Activated CD4-positive, alpha-beta T cell treated with anti-CD3 and anti-CD28 coated beads, Interleukin-2, amount 10 ng/mL, durations not matched to agents 24 days and 14 days (primary cell): ENCODE measurements at regions not wholly inside any gene's neighbourhood (a gene's known extent, or its start where the extent isn't known, plus 50 kb on each side); places are given as distances from the start of the nearest gene placed in this dataset.
"Not testable (repeated sequence)": the region's sequence is repeated elsewhere in the genome, so short reads cannot be mapped to it uniquely, and the experiment has no call there.

Experiments
- DNase-seq: peaks from one replicate; pipeline ENCODE4 v3.0.0; 2022
- H3K27ac Mint-ChIP-seq: one replicate; pipeline ENCODE4 v1.8.0; 2022; ENCODE audit warnings: mild to moderate bottlenecking, mixed read lengths
- H3K27me3 Mint-ChIP-seq: one replicate; pipeline ENCODE4 v1.8.0; 2022; ENCODE audit warnings: mixed read lengths
- H3K36me3 Mint-ChIP-seq: one replicate; pipeline ENCODE4 v1.8.0; 2022; ENCODE audit warnings: low read depth, mild to moderate bottlenecking, mixed read lengths
- H3K4me1 Mint-ChIP-seq: one replicate; pipeline ENCODE4 v1.8.0; 2021; ENCODE audit warnings: mixed read lengths
- H3K4me3 Mint-ChIP-seq: one replicate; pipeline ENCODE4 v1.8.0; 2022; ENCODE audit warnings: mild to moderate bottlenecking, moderate library complexity, mixed read lengths
- H3K9me3 Mint-ChIP-seq: one replicate; pipeline ENCODE4 v1.8.0; 2021; ENCODE audit warnings: mixed read lengths
- intact Hi-C: fragments of 100-400 bp; cut with micrococcal nuclease; formaldehyde crosslinking; loops from one replicate; pipeline ENCODE4 v1.15.1; 2023

GRCh38 chr2:138373993-138374408 lies 127.6 kb upstream of the SPOPL start:
- Mint-ChIP-seq H3K27me3 (no peaks in the 10 kb centered on the region), H3K4me1 (no peaks in the 10 kb centered on the region), H3K36me3 (no peaks in the 10 kb centered on the region), H3K27ac (no peak overlapping the region), H3K9me3 (no peaks in the 10 kb centered on the region), H3K4me3 (no peak overlapping the region)
- intact Hi-C loops, result loop anchor here (5.0 to 10.0 kb wide), 2 partner anchors 429 to 507 kb away; no protein-coding TSS in a partner anchor
- DNase-seq, result no peak

- Mint-ChIP-seq H3K27me3 (no peaks in the 10 kb centered on the region), H3K27ac (no peak overlapping the region), H3K36me3 (no peaks in the 10 kb centered on the region)
These were observed 120.2 kb upstream of the SPOPL start for GRCh38 chr2:138381373-138381772.

GRCh38 chr2:138382672-138383071 lies 118.9 kb upstream of the SPOPL start:
- no peak overlapping the region for H3K4me3 Mint-ChIP-seq
- no peaks in the 10 kb centered on the region for H3K9me3 Mint-ChIP-seq
- H3K27ac Mint-ChIP-seq, result no peak overlapping the region
- H3K27me3 Mint-ChIP-seq, result no peaks in the 10 kb centered on the region
- no peaks in the 10 kb centered on the region for H3K36me3 Mint-ChIP-seq
- DNase-seq, result no peak
- no peaks in the 10 kb centered on the region for H3K4me1 Mint-ChIP-seq
- intact Hi-C loops, result no loop called here

More at GRCh38 chr2:138381373-138381772, 120.2 kb upstream of the SPOPL start:
- no peak overlapping the region for H3K4me3 Mint-ChIP-seq
- DNase-seq, result no peak
- no peaks in the 10 kb centered on the region for H3K4me1 Mint-ChIP-seq
- H3K9me3 Mint-ChIP-seq, result no peaks in the 10 kb centered on the region
- intact Hi-C loops, result no loop called here

GRCh38 chr2:138386191-138386590 lies 115.4 kb upstream of the SPOPL start:
- H3K4me3 Mint-ChIP-seq, H3K36me3 Mint-ChIP-seq, H3K4me1 Mint-ChIP-seq, H3K27me3 Mint-ChIP-seq, H3K9me3 Mint-ChIP-seq, H3K27ac Mint-ChIP-seq, DNase-seq, intact Hi-C loops: not testable (repeated sequence)

GRCh38 chr2:138389063-138389462 lies 112.5 kb upstream of the SPOPL start:
- DNase-seq, result no peak
- H3K27me3 Mint-ChIP-seq, result no peaks in the 10 kb centered on the region
- no peak overlapping the region for H3K27ac Mint-ChIP-seq
- no peaks in the 10 kb centered on the region for H3K9me3 Mint-ChIP-seq
- H3K36me3 Mint-ChIP-seq, result no peaks in the 10 kb centered on the region
- H3K4me3 Mint-ChIP-seq, result no peak overlapping the region
- intact Hi-C loops, result no loop called here
- H3K4me1 Mint-ChIP-seq, result no peaks in the 10 kb centered on the region

- H3K27ac Mint-ChIP-seq, result no peak overlapping the region
- intact Hi-C loops, result no loop called here
- no peak overlapping the region for H3K4me3 Mint-ChIP-seq
- H3K4me1 Mint-ChIP-seq, result no peaks in the 10 kb centered on the region
- no peaks in the 10 kb centered on the region for H3K36me3 Mint-ChIP-seq
- H3K9me3 Mint-ChIP-seq, result no peaks in the 10 kb centered on the region
- H3K27me3 Mint-ChIP-seq, result no peaks in the 10 kb centered on the region
- DNase-seq, result no peak
These were observed 111.1 kb upstream of the SPOPL start for GRCh38 chr2:138390316-138390945.

- H3K27ac Mint-ChIP-seq, result no peak overlapping the region
- no peaks in the 10 kb centered on the region for H3K4me1 Mint-ChIP-seq
- H3K36me3 Mint-ChIP-seq, result no peaks in the 10 kb centered on the region
- no peak overlapping the region for H3K4me3 Mint-ChIP-seq
- no peaks in the 10 kb centered on the region for H3K27me3 Mint-ChIP-seq
- H3K9me3 Mint-ChIP-seq, result no peaks in the 10 kb centered on the region
- DNase-seq, result no peak
- intact Hi-C loops, result no loop called here
These were observed 109.6 kb upstream of the SPOPL start for GRCh38 chr2:138391946-138392345.

- intact Hi-C loops, result no loop called here
- no peak for DNase-seq
- Mint-ChIP-seq H3K9me3 (no peaks in the 10 kb centered on the region), H3K36me3 (no peaks in the 10 kb centered on the region), H3K27me3 (no peaks in the 10 kb centered on the region), H3K4me1 (no peaks in the 10 kb centered on the region), H3K4me3 (no peak overlapping the region), H3K27ac (no peak overlapping the region)
These were observed 105.8 kb upstream of the SPOPL start for GRCh38 chr2:138395565-138396306.

GRCh38 chr2:138396843-138397242 lies 104.7 kb upstream of the SPOPL start:
- H3K9me3 Mint-ChIP-seq, result no peaks in the 10 kb centered on the region
- H3K27ac Mint-ChIP-seq, result no peak overlapping the region
- DNase-seq, result no peak
- H3K4me3 Mint-ChIP-seq, result no peak overlapping the region
- H3K27me3 Mint-ChIP-seq, result no peaks in the 10 kb centered on the region
- H3K36me3 Mint-ChIP-seq, result no peaks in the 10 kb centered on the region
- intact Hi-C loops, result no loop called here
- no peaks in the 10 kb centered on the region for H3K4me1 Mint-ChIP-seq

GRCh38 chr2:138403431-138403927 lies 98.1 kb upstream of the SPOPL start:
- no peak for DNase-seq
- Mint-ChIP-seq H3K4me1 (no peaks in the 10 kb centered on the region), H3K27ac (no peak overlapping the region), H3K9me3 (no peaks in the 10 kb centered on the region), H3K4me3 (no peak overlapping the region), H3K27me3 (no peaks in the 10 kb centered on the region), H3K36me3 (no peaks in the 10 kb centered on the region)
- intact Hi-C loops, result no loop called here

GRCh38 chr2:138414014-138414413 lies 87.6 kb upstream of the SPOPL start:
- H3K27ac Mint-ChIP-seq, result no peak overlapping the region
- H3K36me3 Mint-ChIP-seq, result no peaks in the 10 kb centered on the region
- no peaks in the 10 kb centered on the region for H3K4me1 Mint-ChIP-seq
- intact Hi-C loops, result no loop called here
- peaks cover 3% of the 10 kb centered on the region for H3K9me3 Mint-ChIP-seq
- no peak overlapping the region for H3K4me3 Mint-ChIP-seq
- no peak for DNase-seq
- no peaks in the 10 kb centered on the region for H3K27me3 Mint-ChIP-seq

GRCh38 chr2:138415985-138416384 lies 85.6 kb upstream of the SPOPL start:
- Mint-ChIP-seq H3K27me3 (no peaks in the 10 kb centered on the region), H3K27ac (no peak overlapping the region)

GRCh38 chr2:138418453-138418852 lies 83.1 kb upstream of the SPOPL start:
- no peak overlapping the region for H3K27ac Mint-ChIP-seq

More at GRCh38 chr2:138415985-138416384, 85.6 kb upstream of the SPOPL start:
- no peaks in the 10 kb centered on the region for H3K36me3 Mint-ChIP-seq
- H3K4me1 Mint-ChIP-seq, result no peaks in the 10 kb centered on the region
- peaks cover 3% of the 10 kb centered on the region for H3K9me3 Mint-ChIP-seq
- intact Hi-C loops, result no loop called here
- no peak overlapping the region for H3K4me3 Mint-ChIP-seq
- no peak for DNase-seq

GRCh38 chr2:138421315-138421970 lies 80.1 kb upstream of the SPOPL start:
- DNase-seq, result no peak
- Mint-ChIP-seq H3K27ac (no peak overlapping the region), H3K9me3 (peaks cover 9% of the 10 kb centered on the region), H3K36me3 (no peaks in the 10 kb centered on the region), H3K4me1 (no peaks in the 10 kb centered on the region), H3K4me3 (no peak overlapping the region), H3K27me3 (no peaks in the 10 kb centered on the region)
- intact Hi-C loops, result no loop called here

More at GRCh38 chr2:138418453-138418852, 83.1 kb upstream of the SPOPL start:
- intact Hi-C loops, result no loop called here
- DNase-seq, result no peak
- no peaks in the 10 kb centered on the region for H3K36me3 Mint-ChIP-seq
- H3K9me3 Mint-ChIP-seq, result peaks cover 3% of the 10 kb centered on the region
- H3K4me1 Mint-ChIP-seq, result no peaks in the 10 kb centered on the region
- H3K4me3 Mint-ChIP-seq, result no peak overlapping the region
- H3K27me3 Mint-ChIP-seq, result no peaks in the 10 kb centered on the region
